IMR-90 (cell line): ENCODE measurements at regions not wholly inside any gene's neighbourhood (a gene's known extent, or its start where the extent isn't known, plus 50 kb on each side); places are given as distances from the start of the nearest gene placed in this dataset.

Experiments
- ATAC-seq: fragments of 200-7000 bp; cut with Tn5 transposase; 2 replicates; pipeline ENCODE4 v1.9.1; 2020; ENCODE audit warnings: low read depth, mild to moderate bottlenecking, moderate library complexity
- BruUV-seq: library from RNA; stranded (reverse); fragments of 400-500 nt; replicated peaks from 2 replicates; lab custom pipeline; 2021; lab: Mats Ljungman, UMichigan
- CTCF ChIA-PET: fragments of 300-600 bp; formaldehyde crosslinking; extraction: SDS; loops from one replicate; lab custom pipeline; 2021; ENCODE audit warnings: antibody characterized with exemption; lab: Yijun Ruan, JAX
- POLR2A ChIA-PET: fragments of 300-600 bp; sonication (Branson Sonifier 250); formaldehyde crosslinking; loops from one replicate; lab custom pipeline; 2022; ENCODE audit warnings: antibody characterized with exemption; ENCODE audit not compliant: unreplicated experiment; lab: Charles Lee
- DNase-seq: peaks from one replicate; pipeline ENCODE4 v3.0.0; 2013
- H2AFZ ChIP-seq: replicated peaks from 2 replicates; pipeline ENCODE3; 2013; ENCODE audit warnings: low read length, mild to moderate bottlenecking; ENCODE audit not compliant: poor library complexity
- H2AK5ac ChIP-seq: 2 replicates; pipeline ENCODE4 v1.6.1; 2013; ENCODE audit warnings: low read depth, low read length, inconsistent platforms
- H2AK9ac ChIP-seq: replicated peaks from 2 replicates; pipeline ENCODE3; 2013; ENCODE audit warnings: mild to moderate bottlenecking, low read depth, low read length, moderate library complexity; ENCODE audit not compliant: poor library complexity
- H2BK120ac ChIP-seq: 2 replicates; pipeline ENCODE4 v1.6.1; 2013; ENCODE audit warnings: low read depth, low read length, inconsistent platforms
- H2BK15ac ChIP-seq: 3 replicates; pipeline ENCODE4 v1.6.1; 2013; ENCODE audit warnings: low read depth, low read length, inconsistent platforms
- H2BK20ac ChIP-seq: 2 replicates; pipeline ENCODE4 v1.6.1; 2013; ENCODE audit warnings: low read depth, mild to moderate bottlenecking, inconsistent platforms, low read length, moderate library complexity
- H2BK5ac ChIP-seq: 2 replicates; pipeline ENCODE4 v1.6.1; 2013; ENCODE audit warnings: mild to moderate bottlenecking, low read depth, low read length, inconsistent platforms; ENCODE audit not compliant: poor library complexity, severe bottlenecking
- H3K14ac ChIP-seq: replicated peaks from 2 replicates; pipeline ENCODE4 v1.6.1; 2013; ENCODE audit warnings: low read depth, low read length, inconsistent platforms
- H3K18ac ChIP-seq: 2 replicates; pipeline ENCODE4 v1.6.1; 2013; ENCODE audit warnings: low read depth, low read length, control low read depth
- H3K23ac ChIP-seq: 2 replicates; pipeline ENCODE4 v1.6.1; 2013; ENCODE audit warnings: low read depth, low read length, inconsistent platforms
- H3K27ac ChIP-seq: 2 replicates; pipeline ENCODE4 v1.5.1; 2013; ENCODE audit warnings: mild to moderate bottlenecking, control low read depth, low read length; ENCODE audit not compliant: insufficient read depth
- H3K27me3 ChIP-seq: 2 replicates; pipeline ENCODE4 v1.6.1; 2013; ENCODE audit warnings: low read length; ENCODE audit not compliant: control insufficient read depth, insufficient read depth
- H3K36me3 ChIP-seq: 2 replicates; pipeline ENCODE4 v1.6.1; 2013; ENCODE audit warnings: low read length, mixed read lengths; ENCODE audit not compliant: control insufficient read depth, insufficient read depth
- H3K4ac ChIP-seq: 2 replicates; pipeline ENCODE4 v1.6.1; 2013; ENCODE audit warnings: low read depth, low read length, inconsistent platforms
- H3K4me1 ChIP-seq: 2 replicates; pipeline ENCODE4 v1.6.1; 2013; ENCODE audit warnings: low read length, mixed read lengths; ENCODE audit not compliant: control insufficient read depth, insufficient read depth
- H3K4me2 ChIP-seq: 2 replicates; pipeline ENCODE4 v1.6.1; 2013; ENCODE audit warnings: low read depth, mild to moderate bottlenecking, control low read depth, low read length, moderate library complexity
- H3K4me3 ChIP-seq: 2 replicates; pipeline ENCODE4 v1.5.1; 2013; ENCODE audit warnings: low read depth, mild to moderate bottlenecking, control low read depth, low read length, moderate library complexity; ENCODE audit not compliant: insufficient read depth
- H3K56ac ChIP-seq: 2 replicates; pipeline ENCODE4 v1.6.1; 2013; ENCODE audit warnings: low read length, inconsistent platforms; ENCODE audit not compliant: insufficient read depth; ENCODE audit errors: extremely low read depth
- H3K79me1 ChIP-seq, 2 experiments: 2 replicates each; pipeline ENCODE4 v1.6.1; 2013; ENCODE audit warnings: low read length in 2 of 2, inconsistent platforms in 1 of 2, low read depth in 1 of 2
- H3K9ac ChIP-seq: 2 replicates; pipeline ENCODE4 v1.6.1; 2013; ENCODE audit warnings: low read depth, low read length, control low read depth
- H3K9me1 ChIP-seq: 2 replicates; pipeline ENCODE4 v1.6.1; 2013; ENCODE audit warnings: low read length, inconsistent platforms; ENCODE audit not compliant: insufficient read depth
- H3K9me3 ChIP-seq: 2 replicates; pipeline ENCODE4 v1.6.1; 2013; ENCODE audit warnings: low read length; ENCODE audit not compliant: control insufficient read depth, insufficient read depth
- H4K20me1 ChIP-seq: 2 replicates; pipeline ENCODE4 v1.6.1; 2013; ENCODE audit warnings: low read length, inconsistent platforms; ENCODE audit not compliant: insufficient read depth
- H4K5ac ChIP-seq: 2 replicates; pipeline ENCODE4 v1.6.1; 2013; ENCODE audit warnings: mild to moderate bottlenecking, low read depth, low read length, control low read depth
- H4K8ac ChIP-seq, 2 experiments: 2 replicates each; pipeline ENCODE4 v1.6.1; 2013; ENCODE audit warnings: low read depth in 2 of 2, low read length in 2 of 2, control low read depth in 1 of 2, inconsistent platforms in 1 of 2
- H4K91ac ChIP-seq: 2 replicates; pipeline ENCODE4 v1.6.1; 2013; ENCODE audit warnings: low read depth, low read length, inconsistent platforms; ENCODE audit not compliant: insufficient read depth
- CHD1 ChIP-seq: IDR thresholded peaks from 2 replicates; pipeline ENCODE4 v1.6.1; 2012; ENCODE audit warnings: low read depth, low read length, improper control_type of control experiment
- CTCF ChIP-seq: conservative IDR thresholded peaks from 2 replicates; pipeline ENCODE4 v1.5.1; 2012; ENCODE audit warnings: mild to moderate bottlenecking, low read depth, low read length, improper control_type of control experiment
- FOS ChIP-seq: fragments of 150-350 bp; IDR thresholded peaks from 2 replicates; pipeline ENCODE4 v1.6.1; 2016; ENCODE audit warnings: low read depth, low read length
- MAFK ChIP-seq: IDR thresholded peaks from 2 replicates; pipeline ENCODE4 v1.6.1; 2012; ENCODE audit warnings: low read depth, low read length, improper control_type of control experiment
- MAZ ChIP-seq: IDR thresholded peaks from 2 replicates; pipeline ENCODE4 v1.6.1; 2012; ENCODE audit warnings: low read depth, mild to moderate bottlenecking, low read length, improper control_type of control experiment, moderate library complexity, borderline replicate concordance
- MXI1 ChIP-seq: IDR thresholded peaks from 2 replicates; pipeline ENCODE4 v1.6.1; 2012; ENCODE audit warnings: low read depth, mild to moderate bottlenecking, low read length, moderate library complexity, borderline replicate concordance
- RFX5 ChIP-seq: IDR thresholded peaks from 2 replicates; pipeline ENCODE4 v1.8.0; 2012; ENCODE audit warnings: low read depth, mild to moderate bottlenecking, low read length, moderate library complexity
- WGBS, 2 experiments: methylation state at CpG; one replicate each; pipeline versions ENCODE4 v1.1.5 to v1.1.7; 2013; ENCODE audit warnings: missing lambda C conversion rate in 2 of 2; ENCODE audit not compliant: insufficient read length in 1 of 2; ENCODE audit errors: extremely low coverage in 2 of 2; 5-methylcytosine and 5-hydroxymethylcytosine counted together
- dilution Hi-C: fragments of 300-500 bp; cut with HindIII; formaldehyde crosslinking; loops from one replicate; pipeline ENCODE4 v1.14.3; 2018; ENCODE audit warnings: low sequenced_read_pairs; ENCODE audit not compliant: unreplicated experiment
- in situ Hi-C: fragments of 300-500 bp; cut with MboI; formaldehyde crosslinking; loops from 3 replicates; pipeline ENCODE4 v1.14.3; 2019; ENCODE audit warnings: low sequenced_read_pairs, inconsistent platforms, mixed read lengths
- intact Hi-C: fragments of 100-400 bp; cut with micrococcal nuclease; formaldehyde crosslinking; loops from 2 replicates; pipeline ENCODE4 v1.10.0; 2022

GRCh38 chr12:125645724-125646123, 580.5 kb downstream of the AACS start:
- CTCF ChIA-PET: no interaction called here
- H4K20me1 ChIP-seq: no peaks in the 10 kb centered on the region
- H4K91ac ChIP-seq: no peak overlapping the region
- in situ Hi-C loops: no loop called here
- no peak overlapping the region for H2BK5ac ChIP-seq
- H3K27ac ChIP-seq: no peak overlapping the region
- WGBS, 2 experiments: 8% methylated on average over 2 of the region's 5 CpGs; no CpG with 5 or more reads in 1 of the 2 experiments
- H3K9me1 ChIP-seq: no peaks in the 10 kb centered on the region
- TF ChIP-seq FOS: no peak
- no peak for TF ChIP-seq CTCF
- TF ChIP-seq MAZ: no peak
- TF ChIP-seq MXI1: no peak
- no peak for TF ChIP-seq CHD1
- TF ChIP-seq RFX5: no peak
- no peak for TF ChIP-seq MAFK
- no peaks in the 10 kb centered on the region for H3K27me3 ChIP-seq
- H3K4me1 ChIP-seq: no peaks in the 10 kb centered on the region
- no peak overlapping the region for H3K4me2 ChIP-seq
- BruUV-seq: no TSS peak
- no peak overlapping the region for H3K4me3 ChIP-seq
- H2BK15ac ChIP-seq: no peak overlapping the region
- H3K9me3 ChIP-seq: peaks cover 31% of the 10 kb centered on the region
- no peak overlapping the region for H2AFZ ChIP-seq
- H4K5ac ChIP-seq: no peak overlapping the region
- no peak overlapping the region for H2AK5ac ChIP-seq
- POLR2A ChIA-PET: no interaction called here
- H2AK9ac ChIP-seq: no peak overlapping the region
- H3K18ac ChIP-seq: no peak overlapping the region
- H3K4ac ChIP-seq: no peak overlapping the region
- H3K36me3 ChIP-seq: no peaks in the 10 kb centered on the region
- H3K23ac ChIP-seq: no peak overlapping the region
- H3K79me1 ChIP-seq: no peaks in the 10 kb centered on the region
- no peak overlapping the region for H2BK120ac ChIP-seq
- H2BK20ac ChIP-seq: no peak overlapping the region
- H3K14ac ChIP-seq: no peak overlapping the region
- intact Hi-C loops: no loop called here
- dilution Hi-C loops: no loop called here
- no peak overlapping the region for H4K8ac ChIP-seq
- H3K56ac ChIP-seq: no peak overlapping the region
- no peak for ATAC-seq
- DNase-seq: no peak
- H3K9ac ChIP-seq: no peak overlapping the region
